CD4-positive, alpha-beta T cell treated with Interleukin-10 for 1 hour (primary cell): ENCODE measurements at regions not wholly inside any gene's neighbourhood (a gene's known extent, or its start where the extent isn't known, plus 50 kb on each side); places are given as distances from the start of the nearest gene placed in this dataset.
"Not testable (repeated sequence)": the region's sequence is repeated elsewhere in the genome, so short reads cannot be mapped to it uniquely, and the experiment has no call there.

ENCODE experiments used
- DNase-seq: peaks from one replicate; pipeline ENCODE4 v3.0.0-alpha.2; 2020

- no peak for DNase-seq
Measured at GRCh38 chr3:6657591-6657990, 203.3 kb upstream of the GRM7 start.

- DNase-seq: no peak
Measured at GRCh38 chr3:6667354-6667753, 193.6 kb upstream of the GRM7 start.

GRCh38 chr3:6671363-6671762 lies 189.6 kb upstream of the GRM7 start:
- DNase-seq: no peak

GRCh38 chr3:6679510-6679909 lies 181.4 kb upstream of the GRM7 start:
- no peak for DNase-seq

GRCh38 chr3:6680119-6680806 lies 180.7 kb upstream of the GRM7 start:
- no peak for DNase-seq

GRCh38 chr3:6697285-6697684 lies 163.6 kb upstream of the GRM7 start:
- DNase-seq: no peak

- no peak for DNase-seq
Measured at GRCh38 chr3:6697722-6698121, 163.2 kb upstream of the GRM7 start.

- DNase-seq: not testable (repeated sequence)
Measured at GRCh38 chr3:6704817-6705216, 156.1 kb upstream of the GRM7 start.

GRCh38 chr3:6706777-6707176 lies 154.1 kb upstream of the GRM7 start:
- DNase-seq: no peak

- no peak for DNase-seq
Measured at GRCh38 chr3:6709178-6709577, 151.7 kb upstream of the GRM7 start.

GRCh38 chr3:6714962-6715361 lies 146.0 kb upstream of the GRM7 start:
- no peak for DNase-seq

GRCh38 chr3:6716420-6716819 lies 144.5 kb upstream of the GRM7 start:
- DNase-seq: no peak

GRCh38 chr3:6717026-6717943 lies 143.6 kb upstream of the GRM7 start:
- DNase-seq: no peak

- DNase-seq: no peak
Measured at GRCh38 chr3:6719999-6720398, 140.9 kb upstream of the GRM7 start.

- no peak for DNase-seq
Measured at GRCh38 chr3:6721491-6721890, 139.4 kb upstream of the GRM7 start.

GRCh38 chr3:6723205-6723604 lies 137.7 kb upstream of the GRM7 start:
- no peak for DNase-seq

- no peak for DNase-seq
Measured at GRCh38 chr3:6726811-6727210, 134.1 kb upstream of the GRM7 start.

GRCh38 chr3:6732807-6733206 lies 128.1 kb upstream of the GRM7 start:
- DNase-seq: no peak

GRCh38 chr3:6733699-6734394 lies 127.1 kb upstream of the GRM7 start:
- DNase-seq: no peak

GRCh38 chr3:6734395-6734746 lies 126.5 kb upstream of the GRM7 start:
- no peak for DNase-seq

GRCh38 chr3:6736836-6737629 lies 123.9 kb upstream of the GRM7 start:
- DNase-seq: no peak

- DNase-seq: no peak
Measured at GRCh38 chr3:6737630-6738029, 123.3 kb upstream of the GRM7 start.

- DNase-seq: no peak
Measured at GRCh38 chr3:6739288-6739687, 121.6 kb upstream of the GRM7 start.
